Fibroblast of peridontal ligament (primary cell): ENCODE measurements at regions not wholly inside any gene's neighbourhood (a gene's known extent, or its start where the extent isn't known, plus 50 kb on each side); places are given as distances from the start of the nearest gene placed in this dataset.

Source experiments
- DNase-seq: peaks from one replicate; pipeline ENCODE4 v3.0.0-alpha.2; 2010; ENCODE audit errors: extremely low read depth

DNA sequence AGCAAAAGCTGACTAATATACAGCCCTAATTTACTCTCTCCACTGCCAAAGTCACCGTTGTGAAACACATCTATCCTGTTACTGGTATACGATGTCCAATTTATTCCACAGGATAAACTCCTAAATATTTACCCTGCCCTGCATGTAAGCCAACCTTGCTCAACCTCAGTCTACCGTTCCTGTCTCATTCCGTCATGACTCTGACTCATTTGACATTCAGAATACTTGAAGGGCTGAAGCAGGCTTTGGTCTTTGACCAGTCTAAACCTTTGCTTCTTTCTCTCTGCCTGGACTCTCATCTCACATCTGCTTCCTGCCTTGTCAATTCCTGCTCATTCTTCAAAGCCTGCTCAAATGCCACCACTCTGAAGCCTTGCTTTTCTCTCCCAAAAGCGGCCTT is 157.5 kb downstream of the SCP2D1 start:
- no peak for DNase-seq

DNA sequence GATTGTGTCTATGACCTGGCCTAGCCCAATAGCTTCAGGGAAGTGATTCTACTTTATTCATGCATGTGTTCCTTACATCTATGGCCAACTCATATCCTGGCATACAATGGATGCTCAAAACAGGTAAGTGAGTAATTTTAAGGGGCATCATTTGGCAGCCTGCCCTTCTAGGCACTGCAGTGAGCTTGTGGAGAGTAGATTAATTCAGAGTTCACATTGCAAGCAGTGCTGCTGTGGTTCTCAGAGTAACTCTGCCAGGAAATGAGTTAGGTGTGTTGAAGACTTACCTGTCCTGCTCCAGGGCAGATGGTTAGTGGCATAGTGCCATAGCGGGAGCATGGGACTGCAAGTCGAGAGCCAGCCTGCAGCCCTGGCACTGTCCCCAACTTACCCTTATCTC is 158.0 kb downstream of the SCP2D1 start:
- no peak for DNase-seq

DNA sequence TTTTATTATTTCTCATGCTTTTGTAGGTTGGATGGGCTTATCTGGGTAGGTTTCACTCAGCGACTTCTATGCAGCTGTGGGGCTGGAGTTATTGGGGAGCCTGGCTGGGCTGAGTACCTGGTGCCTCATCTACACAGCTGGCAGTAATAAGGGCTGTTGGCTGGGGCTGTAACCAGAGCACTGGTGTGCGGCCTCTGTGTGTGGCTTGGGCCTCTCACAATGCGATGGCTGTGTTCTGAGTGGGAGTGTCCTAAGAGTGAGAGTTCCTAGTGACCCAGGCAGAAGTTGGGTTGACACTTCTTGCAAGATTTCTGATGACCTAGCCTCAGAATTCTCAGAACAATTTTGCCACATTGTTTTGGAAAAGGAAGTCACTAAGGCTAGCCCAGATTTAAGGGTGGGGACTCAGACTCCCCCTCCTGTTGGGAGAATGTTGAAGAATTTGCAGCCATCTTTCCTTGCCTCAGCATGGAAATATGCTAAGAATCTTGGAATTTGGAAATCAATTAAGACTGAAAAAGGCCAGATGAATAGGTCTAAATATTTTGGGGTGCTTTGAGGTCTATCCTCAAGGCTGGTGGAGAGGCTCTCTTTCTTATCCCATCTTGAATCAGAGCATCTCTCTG is 158.8 kb downstream of the SCP2D1 start:
- DNase-seq = no peak

DNA sequence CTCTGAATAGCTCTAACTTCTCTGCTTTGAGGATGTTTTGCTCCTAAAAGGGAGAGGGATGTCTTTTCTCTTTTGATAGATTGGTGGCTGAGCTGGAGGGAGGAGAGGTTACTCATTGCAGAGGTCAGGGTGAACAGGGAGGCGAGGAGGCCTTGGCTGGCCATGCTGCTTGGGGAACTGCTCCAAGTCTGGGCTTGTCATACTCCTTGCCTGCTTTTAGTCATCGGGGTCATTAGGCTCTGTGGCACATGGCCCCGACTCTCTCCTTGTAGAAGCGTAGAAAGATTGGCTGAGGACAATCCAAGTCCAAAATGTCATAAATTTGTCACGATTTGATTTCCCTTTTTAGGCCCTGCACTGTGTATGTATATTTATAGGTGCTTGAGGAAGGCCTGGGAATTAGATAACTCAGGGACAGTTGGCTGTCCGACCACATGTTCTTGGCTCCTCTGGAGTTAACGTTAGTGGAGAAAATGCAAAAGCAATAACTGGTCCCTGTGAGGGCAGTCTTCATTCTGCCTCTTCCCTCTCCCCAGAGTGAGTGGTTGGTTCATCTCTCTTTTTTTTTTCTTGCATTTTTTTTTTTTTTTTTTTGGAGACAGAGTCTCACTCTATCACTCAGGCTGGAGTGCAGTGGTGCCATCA is 160.1 kb downstream of the SCP2D1 start:
- DNase-seq = no peak

DNA sequence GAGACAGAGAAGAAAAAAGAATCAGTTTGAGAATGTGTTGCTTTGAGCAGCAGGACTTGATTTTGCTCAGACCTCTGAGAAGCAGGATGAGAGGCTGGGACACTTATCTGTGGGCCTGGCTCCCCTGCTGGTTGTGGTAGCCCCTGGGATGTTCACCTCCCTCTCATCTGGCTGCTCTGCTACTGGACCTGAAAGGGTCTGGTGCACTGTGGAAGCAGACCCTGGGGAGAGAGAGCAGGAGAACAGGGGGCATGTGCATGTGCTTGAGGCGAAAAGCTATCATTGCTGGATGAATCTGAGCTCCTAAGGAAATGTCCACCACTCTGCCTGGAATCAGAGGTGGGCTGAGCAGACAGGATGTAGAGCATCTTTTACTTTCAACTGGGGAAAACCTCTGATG is 161.1 kb downstream of the SCP2D1 start:
- DNase-seq = no peak

DNA sequence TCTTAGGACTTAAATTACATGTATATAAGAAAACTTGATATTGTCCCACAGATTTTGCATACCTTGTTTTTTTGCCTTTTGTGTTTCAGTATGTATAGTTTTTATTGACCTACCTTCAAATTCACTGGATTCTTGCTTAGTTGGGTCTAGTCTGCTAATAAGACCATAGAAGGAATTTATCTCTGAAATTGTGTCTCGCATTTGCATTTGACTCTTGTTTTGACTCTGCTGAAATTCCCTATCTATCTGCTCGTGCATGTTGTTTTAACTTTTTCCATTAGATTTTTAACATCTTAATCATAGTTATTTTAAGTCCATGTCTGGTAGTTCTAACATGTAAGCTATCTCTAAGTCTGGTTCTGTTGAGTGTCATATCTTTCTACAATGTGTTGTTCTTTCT is 163.9 kb downstream of the SCP2D1 start:
- DNase-seq = no peak

DNA sequence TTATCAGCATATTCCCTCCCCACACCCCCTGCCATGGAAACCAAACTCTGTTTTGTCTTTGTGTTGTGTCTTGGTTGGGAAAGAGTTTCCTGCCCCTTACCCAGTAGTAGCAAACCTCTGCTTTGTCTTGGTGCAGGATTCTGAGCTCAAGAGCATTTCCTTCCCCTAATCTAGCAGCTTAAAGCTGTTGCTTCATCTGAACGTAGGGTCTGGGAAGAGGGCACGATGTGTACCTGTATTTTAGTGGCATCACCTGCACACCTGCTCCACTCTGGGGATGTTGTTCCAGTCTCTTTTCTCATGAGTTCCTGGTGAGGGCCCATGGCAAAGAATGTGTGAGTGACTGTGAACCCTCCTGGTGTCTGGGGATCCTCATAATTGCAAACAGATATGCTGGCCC is 164.7 kb downstream of the SCP2D1 start:
- DNase-seq = no peak

DNA sequence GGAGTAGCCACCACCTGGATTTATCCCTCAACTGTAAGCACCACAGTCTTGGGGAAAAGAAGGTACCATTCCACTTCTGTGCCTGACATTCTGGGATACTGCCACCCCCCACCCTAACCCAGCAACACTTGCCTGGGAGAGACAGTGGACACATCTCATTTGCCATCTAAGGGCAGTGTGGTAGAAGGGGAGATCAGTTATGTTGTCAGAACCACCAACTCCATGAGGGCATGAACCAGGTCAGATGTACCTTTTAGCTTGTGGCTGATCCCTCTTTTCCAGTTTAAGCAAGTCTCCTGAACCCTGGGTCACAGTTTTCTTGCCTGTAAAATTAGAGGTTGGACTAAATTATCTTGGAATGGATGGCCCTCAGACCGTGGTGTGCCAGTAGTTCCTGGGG is 165.5 kb downstream of the SCP2D1 start:
- DNase-seq = no peak

DNA sequence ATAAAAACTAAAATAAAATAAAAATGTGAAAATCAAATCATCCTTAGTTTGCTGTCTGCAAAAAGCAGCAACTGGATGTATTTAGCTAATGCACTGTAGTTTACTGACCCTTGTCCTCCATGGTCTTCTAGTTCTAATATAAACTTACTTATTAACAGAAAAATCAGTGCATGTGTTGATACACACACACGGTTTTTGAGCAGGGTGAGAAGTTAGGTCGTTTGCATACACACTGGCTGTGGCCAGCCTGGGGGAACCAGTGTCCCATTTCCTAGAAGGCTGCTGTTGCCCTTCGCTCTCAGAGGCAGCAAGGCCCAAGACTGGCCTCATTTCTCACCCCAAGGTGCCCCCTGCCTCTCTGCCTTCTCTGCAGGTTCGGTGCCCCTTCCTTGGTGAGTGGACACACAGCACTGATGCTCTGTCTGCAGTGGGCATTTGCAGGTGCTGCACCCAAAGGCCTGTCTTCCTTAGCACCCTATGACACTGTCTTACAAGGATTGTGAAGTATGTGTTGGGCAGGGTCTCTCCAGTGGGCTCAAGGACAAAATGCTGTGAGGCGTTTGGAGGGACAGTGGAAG is 168.5 kb downstream of the SCP2D1 start:
- DNase-seq = no peak

DNA sequence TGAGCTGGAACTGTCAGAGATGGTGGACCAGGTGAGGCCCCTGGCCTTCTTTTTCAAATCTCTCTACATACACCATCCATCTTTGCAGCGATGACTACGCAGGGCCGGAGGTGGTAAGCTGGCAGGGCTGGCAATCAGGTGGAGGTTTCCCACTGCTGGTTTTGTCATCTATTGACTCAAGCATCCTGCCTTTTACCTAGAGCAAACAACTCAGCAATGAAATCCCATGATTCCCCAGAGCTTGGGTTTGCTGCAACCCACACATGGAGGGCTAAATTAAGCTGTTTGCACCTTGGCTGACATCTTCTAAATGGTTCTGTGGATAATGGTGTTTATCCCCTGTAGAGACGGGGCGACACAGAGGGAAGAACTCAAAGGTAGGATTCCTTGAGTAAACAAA is 170.2 kb downstream of the SCP2D1 start:
- no peak for DNase-seq

DNA sequence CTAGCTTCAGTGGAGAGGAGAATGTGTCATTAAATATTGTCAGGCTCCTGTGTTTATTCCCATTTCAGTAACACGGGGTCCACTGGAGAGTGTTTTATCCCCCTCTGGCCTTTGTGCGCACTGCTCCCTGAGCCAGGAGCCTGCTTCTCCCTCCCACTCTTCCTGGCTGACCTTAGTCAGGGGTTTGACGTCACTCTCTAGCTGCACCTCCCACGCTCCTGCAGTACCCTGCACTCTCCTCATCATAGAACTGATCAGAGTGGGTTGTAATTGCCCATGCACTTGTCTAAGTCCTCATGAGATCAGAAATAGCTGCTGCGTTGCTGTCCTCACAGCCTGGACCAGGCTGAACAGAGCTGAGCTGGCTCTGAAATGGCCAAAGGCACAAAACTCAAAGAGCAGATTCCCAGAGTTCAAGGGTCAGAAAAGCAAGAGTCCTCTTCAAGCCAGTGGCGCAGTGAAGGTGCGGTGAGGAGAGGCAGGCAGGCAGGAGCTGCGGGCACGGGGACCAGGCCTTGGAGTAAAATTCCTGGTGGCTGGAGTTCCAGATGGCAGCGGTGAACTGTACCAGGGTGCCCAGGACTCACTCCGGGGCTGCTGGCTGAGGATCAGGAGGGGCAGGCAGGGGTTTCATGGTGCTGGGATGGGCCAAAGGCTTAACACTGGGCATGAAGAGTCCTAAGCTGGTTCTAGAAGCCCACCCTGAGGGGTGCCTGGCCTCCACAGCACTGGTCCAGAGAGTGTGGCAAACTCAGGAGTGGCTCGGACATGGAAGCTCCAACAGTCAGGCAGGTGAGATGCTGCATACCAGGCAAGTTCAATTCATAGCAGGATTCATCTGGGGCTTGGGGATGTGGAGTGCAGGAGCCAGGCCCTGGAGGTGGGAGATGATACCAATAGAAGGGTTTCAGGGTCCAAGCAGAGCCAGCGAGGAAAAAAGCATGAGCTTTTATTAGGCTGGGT is 170.9 kb downstream of the SCP2D1 start:
- DNase-seq = no peak

DNA sequence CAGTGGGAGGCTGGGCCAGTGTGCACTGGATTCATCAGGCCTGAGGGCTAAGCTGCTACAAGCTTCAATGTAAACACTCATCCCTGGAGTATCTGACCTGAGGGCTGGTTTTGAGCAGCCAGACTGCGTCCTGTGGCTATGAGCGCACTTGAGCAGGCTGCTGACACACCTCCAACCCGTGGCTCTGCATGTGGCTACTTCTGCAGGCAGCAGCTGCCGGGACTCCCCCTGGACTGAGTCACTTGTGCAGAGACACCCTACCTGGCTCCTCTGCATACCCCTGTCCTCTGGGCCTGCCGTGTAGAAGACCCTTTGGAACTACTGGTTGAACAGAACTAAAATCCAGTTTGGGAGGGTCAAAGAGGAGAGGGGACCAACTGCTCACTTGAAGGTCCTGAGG is 172.0 kb downstream of the SCP2D1 start:
- DNase-seq = no peak

DNA sequence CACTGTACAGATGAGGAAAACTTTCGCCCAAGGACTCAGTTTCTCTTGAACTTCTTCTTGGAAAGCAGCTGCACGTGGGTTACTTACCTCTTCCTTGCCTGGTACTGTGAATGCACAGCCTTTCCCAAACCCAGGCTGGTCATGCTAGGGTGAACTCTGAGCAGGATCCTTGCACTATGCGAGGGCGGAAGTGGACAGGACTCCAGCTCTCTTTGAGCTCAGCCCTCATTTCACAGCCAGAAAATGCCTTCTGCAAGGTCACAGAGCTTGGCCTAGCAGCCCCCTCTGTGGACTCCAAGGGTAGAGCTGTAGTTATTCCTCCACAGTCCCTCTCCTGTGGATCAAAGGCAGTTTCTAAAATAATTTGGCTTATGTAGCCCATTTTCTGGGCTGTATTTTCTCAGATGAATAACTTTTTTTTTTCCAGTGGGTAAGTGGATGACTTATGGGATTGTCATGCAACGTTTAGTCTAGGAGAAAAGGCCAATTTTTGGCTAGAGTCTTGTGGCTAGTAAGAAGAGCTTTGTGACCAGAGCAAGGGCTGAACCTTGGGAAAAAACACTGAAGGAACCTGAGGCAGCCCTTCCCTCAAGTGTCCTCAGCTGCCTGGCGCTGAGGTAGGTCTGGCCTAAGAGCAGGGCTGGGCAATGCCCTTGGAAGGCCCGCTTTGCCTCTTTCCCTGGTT is 172.7 kb downstream of the SCP2D1 start:
- peak; percentile 0 for DNase-seq

DNA sequence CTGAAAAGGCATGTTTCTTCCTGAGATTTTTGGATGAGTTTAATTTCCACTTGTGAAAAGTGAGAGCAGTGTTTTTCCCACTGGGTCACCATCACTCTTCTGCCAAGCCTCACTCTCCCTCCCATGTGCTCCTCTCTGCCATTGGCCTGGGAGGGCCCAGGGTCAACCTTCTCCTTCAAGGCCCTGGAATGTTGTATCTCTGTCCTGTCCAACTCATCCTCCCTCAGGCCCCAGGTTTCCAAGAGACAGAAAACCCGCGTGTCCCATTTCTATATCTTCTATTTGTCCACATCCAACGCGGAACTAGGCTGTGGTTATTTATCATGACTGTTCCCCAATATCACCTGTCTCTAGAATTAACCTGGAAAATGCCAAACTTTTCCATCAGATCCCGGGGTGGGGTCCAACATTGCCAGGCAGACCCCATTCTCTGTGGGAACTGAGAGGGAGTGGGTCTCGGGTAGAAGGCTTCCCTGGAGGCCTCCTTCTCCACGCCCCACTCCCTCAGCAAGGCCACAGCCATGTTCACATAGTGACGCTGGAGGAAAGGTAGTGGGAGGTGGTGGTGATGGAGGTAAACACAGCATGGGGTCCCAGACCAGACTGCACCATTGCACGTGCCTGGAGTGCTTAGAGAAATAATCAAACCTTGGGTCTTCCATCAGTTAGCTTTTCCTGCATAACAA is 173.5 kb downstream of the SCP2D1 start:
- DNase-seq = no peak

DNA sequence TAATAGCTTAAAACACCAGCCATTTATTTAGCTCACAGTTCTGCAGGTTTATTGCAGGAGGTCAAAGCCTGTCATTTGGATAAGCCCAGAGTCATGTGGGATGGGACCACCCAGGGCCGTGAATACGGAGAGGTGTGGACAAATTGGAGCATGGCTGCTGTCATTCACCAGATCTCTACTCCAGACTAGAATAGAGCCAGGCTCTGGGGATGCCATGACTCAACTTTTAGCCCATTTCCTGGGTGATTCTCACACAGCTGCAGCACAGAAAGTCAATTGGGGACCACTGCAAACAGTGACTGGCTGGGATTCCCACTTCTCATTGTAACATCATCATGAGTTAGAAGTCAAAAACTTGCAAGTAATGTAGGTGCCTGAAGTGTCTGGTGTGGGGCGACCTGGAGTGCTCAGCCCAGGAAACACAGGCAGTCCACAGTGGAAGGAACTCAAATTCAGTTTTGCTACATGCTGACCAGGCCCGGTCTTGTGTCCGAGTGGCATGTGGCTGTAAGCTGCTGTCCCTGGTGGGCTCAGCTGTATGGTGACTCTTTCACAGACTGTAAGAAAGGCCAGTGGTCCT is 174.3 kb downstream of the SCP2D1 start:
- DNase-seq = no peak

DNA sequence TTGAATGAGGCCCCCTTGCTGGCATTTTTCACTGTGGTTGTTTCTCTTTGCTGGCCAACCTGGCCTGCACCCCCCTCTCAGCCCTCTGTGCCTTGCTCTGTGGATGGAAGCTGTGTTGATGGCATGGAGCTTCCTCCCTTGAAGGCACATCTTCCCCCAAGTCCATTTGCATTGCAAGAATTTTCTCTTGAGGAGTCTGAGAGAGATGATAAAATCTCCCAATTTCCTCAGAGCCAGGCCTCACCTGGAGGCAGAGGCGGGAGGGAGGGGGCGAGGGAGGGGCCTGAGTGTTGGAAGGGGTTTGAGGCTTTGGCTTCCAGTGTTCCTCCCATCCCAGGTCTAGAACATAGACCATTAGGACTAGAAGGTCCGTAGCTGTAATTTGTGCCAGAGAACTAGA is 175.1 kb downstream of the SCP2D1 start:
- DNase-seq = no peak

DNA sequence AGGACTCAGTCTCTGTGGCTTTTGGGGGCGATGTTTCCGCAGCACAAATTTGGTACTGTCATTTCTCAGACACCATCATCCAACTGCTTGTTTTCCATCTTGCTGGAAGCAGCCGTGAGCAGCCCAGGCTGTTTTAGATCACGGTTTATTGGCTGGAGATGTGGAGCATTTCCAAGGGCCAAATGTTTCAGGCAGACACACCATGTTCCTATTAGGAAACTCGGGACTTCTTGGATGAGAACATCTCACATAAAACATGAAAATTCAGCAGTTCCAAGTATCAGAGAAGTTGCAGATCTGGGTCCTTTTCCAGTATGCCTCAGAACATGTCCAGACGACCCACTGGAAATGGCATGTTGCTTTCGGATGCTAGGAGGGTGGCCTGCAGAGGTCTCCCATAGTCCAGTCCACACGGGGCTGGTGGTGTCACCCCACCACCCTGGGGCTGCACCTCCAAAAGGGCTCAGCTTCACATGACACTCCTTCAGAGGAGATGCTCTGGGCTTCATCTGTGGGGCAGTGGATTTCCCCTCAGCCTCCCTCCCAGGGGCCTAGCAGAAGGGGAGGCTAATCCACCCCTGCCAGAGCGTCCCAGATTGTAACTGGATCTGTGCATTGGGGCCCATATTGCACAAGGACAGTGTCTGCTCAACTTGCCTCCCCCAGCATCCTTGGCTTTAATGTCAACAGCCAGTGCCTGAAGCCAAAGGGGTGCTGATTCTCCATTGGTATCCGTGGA is 176.3 kb downstream of the SCP2D1 start:
- no peak for DNase-seq

DNA sequence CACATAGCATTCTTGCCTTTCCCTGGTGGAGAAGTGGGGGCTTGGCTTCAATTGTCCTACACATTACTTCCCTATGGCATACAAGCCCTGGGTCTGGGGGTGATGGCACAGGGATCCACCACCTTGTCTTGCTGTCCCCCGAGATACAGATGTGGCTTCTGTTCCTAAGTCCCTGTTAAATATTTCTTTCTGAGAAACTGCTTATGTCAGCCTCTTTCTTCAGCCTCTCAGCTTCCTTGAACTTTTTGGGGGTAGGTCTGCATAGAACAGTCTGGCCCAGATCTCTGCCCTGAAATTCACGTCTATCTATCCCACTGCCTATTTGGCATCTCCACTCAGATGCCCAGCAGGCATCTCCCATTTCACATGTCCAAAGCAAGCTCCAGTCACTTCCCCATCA is 177.4 kb downstream of the SCP2D1 start:
- DNase-seq = no peak

DNA sequence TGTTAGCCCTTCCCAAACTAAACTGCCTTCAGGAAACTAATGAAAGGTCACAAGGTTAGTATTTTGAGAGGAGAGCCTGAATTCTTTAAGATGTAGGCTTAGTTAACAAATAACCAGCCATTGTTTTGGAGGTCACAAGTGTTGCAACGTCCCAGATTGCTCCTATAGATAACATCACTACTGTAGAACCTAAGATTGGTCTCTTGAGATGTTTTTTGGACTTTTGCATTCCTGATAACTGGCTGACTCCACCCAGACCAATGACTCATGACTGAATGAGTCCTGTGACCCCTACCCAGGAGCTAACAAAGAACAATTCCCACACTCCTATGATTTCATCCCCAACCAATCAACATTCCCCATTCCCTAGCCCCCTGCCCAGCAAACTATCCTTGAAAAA is 178.8 kb downstream of the SCP2D1 start:
- no peak for DNase-seq

DNA sequence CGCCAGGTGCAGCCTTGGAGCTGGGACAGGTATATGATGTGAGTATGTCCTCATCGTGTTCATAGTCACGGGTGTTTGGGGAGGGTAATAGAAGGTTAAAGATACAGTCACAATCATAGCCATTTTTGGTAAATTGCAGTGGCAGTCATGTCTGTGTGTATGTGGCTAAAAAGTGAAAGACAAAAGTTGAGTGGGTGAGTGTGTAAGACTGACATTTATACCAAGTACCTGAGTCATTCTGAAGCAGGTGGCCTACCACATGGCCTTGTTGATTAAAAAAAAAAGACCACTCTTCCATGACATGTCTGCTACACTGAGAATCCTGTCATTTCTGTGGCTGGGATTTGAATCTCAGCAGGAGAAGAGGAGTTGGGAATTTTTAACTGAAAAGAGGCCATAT is 181.9 kb downstream of the SCP2D1 start:
- DNase-seq = no peak
